ENCODE measurements at regions not wholly inside any gene's neighbourhood (a gene's known extent, or its start where the extent isn't known, plus 50 kb on each side); places are given as distances from the start of the nearest gene placed in this dataset.

DNA sequence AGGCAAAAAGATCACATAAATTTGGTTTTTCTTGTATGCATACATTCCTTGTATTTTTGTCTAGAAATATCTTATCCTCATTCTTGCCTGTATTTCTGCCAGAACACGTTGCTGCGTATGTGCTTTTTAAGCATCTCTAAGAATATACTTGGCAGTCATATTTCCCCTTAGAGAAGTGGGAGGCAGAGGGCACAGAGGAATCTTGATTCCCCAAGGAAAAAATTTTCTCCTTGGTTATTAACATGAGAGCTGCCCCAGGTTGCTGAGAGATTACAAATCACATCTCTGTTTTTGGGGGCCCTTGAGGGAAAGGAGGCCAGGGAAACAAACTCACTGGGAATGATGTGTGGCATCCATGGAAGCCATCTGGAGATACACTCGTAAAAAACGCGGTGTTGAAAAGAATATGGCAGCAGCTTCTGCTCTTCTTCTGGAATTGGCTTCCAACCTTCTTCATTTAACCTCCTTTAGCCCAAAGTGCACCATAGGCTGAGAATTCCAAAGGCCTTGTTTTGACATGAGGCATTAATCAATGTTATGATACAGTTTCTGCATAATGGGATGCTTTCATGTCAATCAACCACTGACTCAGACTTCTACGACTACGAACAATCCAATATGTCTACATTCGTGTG lies 684.3 kb upstream of the SORCS1 start:
- Histone ChIP-seq H3K9me3 (ENCODE audit: control insufficient read depth, low read depth, low read length) (no peaks in the 10 kb centered on the region), H4K5ac (ENCODE audit: insufficient read length, low read depth, low read length) (no peak overlapping the region), H3K23ac (ENCODE audit: insufficient read length, low read depth, low read length) (no peak overlapping the region), H4K91ac (ENCODE audit: insufficient read length, low read depth, low read length) (no peak overlapping the region), H3K79me1 (ENCODE audit: insufficient read depth, low read depth, low read length, poor library complexity, severe bottlenecking) (no peaks in the 10 kb centered on the region), H3K23me2 (ENCODE audit: insufficient read length, low read depth, low read length, poor library complexity, severe bottlenecking) (no peaks in the 10 kb centered on the region), H3K27ac (ENCODE audit: insufficient read length, low read depth, low read length) (no peak overlapping the region), H4K20me1 (ENCODE audit: control insufficient read depth, insufficient read depth, insufficient read length) (no peaks in the 10 kb centered on the region), H3K4me1 (ENCODE audit: insufficient read depth, low read length) (no peaks in the 10 kb centered on the region), H3K14ac (ENCODE audit: insufficient read depth, low read length) (no peak overlapping the region), H2AFZ (ENCODE audit: low read length) (no peak overlapping the region), H2BK12ac (ENCODE audit: insufficient read length, low read depth, low read length) (no peak overlapping the region), H3K4me2 (ENCODE audit: insufficient read depth, insufficient read length, low read length) (no peak overlapping the region), H3K9ac (ENCODE audit: extremely low read depth, insufficient read length, low read length) (no peak overlapping the region), H2BK120ac (ENCODE audit: low read depth, low read length, poor library complexity, severe bottlenecking) (no peak overlapping the region), H2BK20ac (ENCODE audit: low read depth, low read length, poor library complexity, severe bottlenecking) (no peak overlapping the region), H3T11ph (ENCODE audit: low read length) (no peak overlapping the region), H3K56ac (ENCODE audit: insufficient read length, low read depth, low read length) (no peak overlapping the region), H4K8ac (replicated peaks; ENCODE audit: insufficient read length, low read depth, low read length) (no peak overlapping the region), H3K18ac (ENCODE audit: insufficient read length, low read depth, low read length) (no peak overlapping the region), H3K27me3 (ENCODE audit: insufficient read depth, low read length) (no peaks in the 10 kb centered on the region), H3K79me2 (ENCODE audit: insufficient read depth, low read length) (no peaks in the 10 kb centered on the region), H3K4ac (ENCODE audit: low read depth, low read length) (no peak overlapping the region), H2AK5ac (ENCODE audit: insufficient read length, low read length) (no peak overlapping the region), H2BK5ac (ENCODE audit: insufficient read length, low read length) (no peak overlapping the region), H2BK15ac (ENCODE audit: low read depth, low read length) (no peak overlapping the region)
- no CpG with 5 or more reads among the region's 8 CpGs for WGBS (ENCODE audit: extremely low coverage, insufficient read length, low lambda C conversion rate)
- TF ChIP-seq, protein P1, sequence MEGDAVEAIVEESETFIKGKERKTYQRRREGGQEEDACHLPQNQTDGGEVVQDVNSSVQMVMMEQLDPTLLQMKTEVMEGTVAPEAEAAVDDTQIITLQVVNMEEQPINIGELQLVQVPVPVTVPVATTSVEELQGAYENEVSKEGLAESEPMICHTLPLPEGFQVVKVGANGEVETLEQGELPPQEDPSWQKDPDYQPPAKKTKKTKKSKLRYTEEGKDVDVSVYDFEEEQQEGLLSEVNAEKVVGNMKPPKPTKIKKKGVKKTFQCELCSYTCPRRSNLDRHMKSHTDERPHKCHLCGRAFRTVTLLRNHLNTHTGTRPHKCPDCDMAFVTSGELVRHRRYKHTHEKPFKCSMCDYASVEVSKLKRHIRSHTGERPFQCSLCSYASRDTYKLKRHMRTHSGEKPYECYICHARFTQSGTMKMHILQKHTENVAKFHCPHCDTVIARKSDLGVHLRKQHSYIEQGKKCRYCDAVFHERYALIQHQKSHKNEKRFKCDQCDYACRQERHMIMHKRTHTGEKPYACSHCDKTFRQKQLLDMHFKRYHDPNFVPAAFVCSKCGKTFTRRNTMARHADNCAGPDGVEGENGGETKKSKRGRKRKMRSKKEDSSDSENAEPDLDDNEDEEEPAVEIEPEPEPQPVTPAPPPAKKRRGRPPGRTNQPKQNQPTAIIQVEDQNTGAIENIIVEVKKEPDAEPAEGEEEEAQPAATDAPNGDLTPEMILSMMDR (conservative IDR thresholded peaks at IDR 0.05), result no peak
- H3K27ac Mint-ChIP-seq, result no peak overlapping the region
- no peaks in the 10 kb centered on the region for H3K27me3 Mint-ChIP-seq (ENCODE audit: low read depth)
- no peak for DNase-seq
- H3K4me3 Mint-ChIP-seq, result no peak overlapping the region
- H3K4me1 Mint-ChIP-seq, result peaks cover 0 to 13% of the 10 kb centered on the region in 2 experiments; a peak in 2 of 4 replicates
- peaks cover 0 to 12% (median 7%) of the 10 kb centered on the region in 3 experiments; a peak in 3 of 7 replicates for H3K36me3 Mint-ChIP-seq (ENCODE audit: insufficient read depth in 1 of 3, low read depth in 3 of 3)
- peaks cover 3 to 6% of the 10 kb centered on the region in 2 experiments; a peak in 3 of 5 replicates for H3K9me3 Mint-ChIP-seq

All from H9 (cell line).